Stimulated activated CD8-positive, alpha-beta memory T cell treated with anti-CD3 and anti-CD28 coated beads, Interleukin-12 subunit alpha, Interleukin-12 subunit beta, amount 100 ng/mL, for 24 hours (primary cell): ENCODE measurements at regions not wholly inside any gene's neighbourhood (a gene's known extent, or its start where the extent isn't known, plus 50 kb on each side); places are given as distances from the start of the nearest gene placed in this dataset.

Experiments
- DNase-seq: peaks from one replicate; pipeline ENCODE4 v3.0.0-alpha.2; 2020; ENCODE audit errors: extremely low read depth

DNA sequence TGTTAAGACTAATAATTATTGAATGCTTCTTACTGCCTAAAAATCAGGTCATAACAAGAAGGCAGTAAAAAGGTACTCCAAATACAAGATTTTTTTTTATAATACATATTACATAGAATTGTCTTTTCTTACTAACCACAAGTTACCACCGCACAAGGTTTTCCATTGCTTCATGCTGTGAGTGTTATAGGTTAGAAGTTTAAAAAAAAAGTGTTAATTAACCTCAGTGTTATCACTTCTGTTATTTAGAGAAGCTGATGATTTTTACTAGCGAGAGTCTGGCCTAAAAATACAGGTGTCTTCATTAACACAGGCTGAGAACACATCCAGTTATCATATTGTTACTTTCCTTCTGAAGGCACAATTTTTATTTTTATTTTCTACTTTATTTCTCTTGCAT lies 1281.9 kb upstream of the CELF2 start:
- no peak for DNase-seq

DNA sequence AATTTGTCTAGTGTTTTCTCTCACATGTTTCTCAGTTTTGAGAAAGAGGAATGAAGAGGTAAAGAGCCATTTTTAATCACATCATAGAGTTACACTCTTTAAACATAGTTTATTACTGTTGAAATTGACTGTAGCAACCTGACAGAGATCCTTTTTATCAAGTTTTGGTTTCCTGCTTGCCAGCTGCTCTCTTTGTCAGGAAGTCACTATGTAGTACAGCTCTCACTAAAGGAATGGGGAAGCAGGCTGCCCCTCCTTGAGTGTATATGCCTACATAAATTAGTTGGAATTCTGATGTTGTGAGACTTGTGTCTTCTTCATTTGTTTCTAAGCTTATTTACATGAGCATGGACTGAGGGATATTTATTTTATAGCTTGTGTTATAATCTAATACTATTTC lies 1274.0 kb upstream of the CELF2 start:
- no peak for DNase-seq

DNA sequence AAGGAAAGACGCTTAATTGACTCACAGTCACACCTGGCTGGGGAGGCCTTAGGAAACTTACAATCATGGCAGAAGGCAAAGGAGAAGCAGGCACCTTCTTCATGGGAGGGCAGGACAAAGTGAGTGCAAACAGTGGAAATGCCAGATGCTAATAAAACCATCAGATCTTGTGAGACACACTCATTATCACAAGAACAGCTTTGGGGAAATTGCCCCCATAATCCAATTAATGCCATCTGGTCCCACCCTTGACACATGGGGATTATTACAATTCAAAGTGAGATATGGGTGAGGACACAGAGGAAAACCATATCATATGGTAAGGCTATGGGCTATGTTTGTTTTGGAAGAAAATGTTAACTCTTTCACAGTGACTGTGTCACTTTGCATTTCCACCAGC lies 1272.5 kb upstream of the CELF2 start:
- DNase-seq = no peak

DNA sequence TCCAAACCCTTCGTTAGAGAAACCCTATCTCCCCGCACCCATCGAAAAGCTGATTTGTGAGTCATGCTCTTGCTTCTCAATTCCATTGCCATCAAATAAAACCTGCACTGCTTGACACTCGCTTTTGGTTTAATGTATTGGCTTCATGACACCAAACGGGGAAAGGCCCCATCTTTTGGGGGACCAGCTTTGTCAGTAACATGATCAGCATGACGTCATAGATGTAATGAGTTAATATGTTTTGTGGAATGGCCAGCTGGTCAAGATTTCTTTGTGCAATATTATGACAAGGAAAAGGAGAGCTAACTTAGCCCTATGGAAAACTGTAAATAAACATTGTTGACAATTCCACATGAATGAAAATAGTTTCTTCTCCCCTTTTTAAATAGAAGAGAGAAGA lies 1260.5 kb upstream of the CELF2 start:
- DNase-seq = no peak

DNA sequence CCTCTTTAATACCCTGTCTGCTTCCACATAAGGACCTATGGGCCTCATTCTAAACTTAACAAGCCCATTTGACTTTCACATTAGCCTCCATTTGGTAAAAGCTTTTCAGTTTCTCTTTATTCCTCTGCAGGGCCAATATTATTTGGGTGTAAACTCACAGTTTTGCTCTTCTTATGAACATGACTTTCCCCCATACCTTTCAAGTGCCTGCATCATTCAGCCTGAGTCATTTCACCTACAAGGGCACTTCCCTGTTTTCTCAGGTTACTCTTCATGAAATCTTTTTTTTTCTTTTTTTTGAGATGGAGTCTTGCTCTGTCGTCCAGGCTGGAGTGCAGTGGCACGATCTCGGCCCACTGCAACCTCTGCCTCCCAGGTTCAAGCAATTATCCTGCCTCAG lies 1258.1 kb upstream of the CELF2 start:
- DNase-seq = no peak

DNA sequence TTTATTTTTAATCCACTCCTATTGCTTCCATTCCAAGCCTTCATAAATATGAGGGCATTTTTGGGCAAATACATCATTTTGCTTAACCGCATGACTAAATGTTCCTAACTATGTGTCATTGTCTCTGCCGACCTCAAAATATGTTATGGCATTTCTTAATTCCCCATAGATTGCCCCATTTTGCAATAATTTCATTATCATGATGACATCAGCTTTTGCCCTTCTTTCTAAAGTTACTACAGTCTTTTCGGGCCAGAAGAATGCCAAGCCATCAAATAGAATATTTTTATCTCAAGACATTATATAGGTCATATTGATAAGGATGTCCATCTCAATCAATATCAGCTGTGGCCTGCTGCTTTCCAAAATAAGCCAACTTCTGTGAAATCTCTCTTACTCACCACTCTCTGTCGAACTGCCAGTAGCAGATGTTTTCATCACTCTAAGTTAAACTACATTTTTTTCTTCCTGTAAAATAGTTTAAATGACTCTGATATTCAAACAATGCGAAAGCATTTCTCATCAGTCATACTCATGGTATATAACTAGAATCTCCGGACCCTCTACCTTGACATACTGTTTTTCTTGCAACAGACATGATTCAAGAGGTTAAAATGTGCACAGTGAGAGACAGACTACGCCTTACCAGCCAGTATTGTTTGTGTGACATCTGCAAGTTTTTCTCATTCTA lies 1254.6 kb upstream of the CELF2 start:
- DNase-seq = no peak

DNA sequence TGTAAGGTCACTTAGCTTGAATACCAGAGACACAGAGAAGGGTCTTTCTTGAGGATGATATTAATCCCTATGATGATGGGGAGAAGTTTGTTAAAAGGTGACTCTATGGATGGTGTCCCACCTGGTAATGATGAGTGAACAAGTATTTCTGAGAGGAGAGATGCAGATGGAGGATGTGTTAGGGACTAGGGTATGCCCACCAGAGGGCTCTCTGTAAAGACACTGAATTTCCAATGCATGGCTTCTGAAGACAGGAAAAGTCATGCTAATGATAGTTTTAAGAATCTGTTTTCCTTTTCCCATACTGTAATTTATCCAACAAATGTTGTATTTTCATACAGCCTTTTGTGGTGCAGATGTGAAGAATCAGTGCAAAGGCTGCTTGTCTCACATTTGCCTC lies 1250.9 kb upstream of the CELF2 start:
- no peak for DNase-seq

DNA sequence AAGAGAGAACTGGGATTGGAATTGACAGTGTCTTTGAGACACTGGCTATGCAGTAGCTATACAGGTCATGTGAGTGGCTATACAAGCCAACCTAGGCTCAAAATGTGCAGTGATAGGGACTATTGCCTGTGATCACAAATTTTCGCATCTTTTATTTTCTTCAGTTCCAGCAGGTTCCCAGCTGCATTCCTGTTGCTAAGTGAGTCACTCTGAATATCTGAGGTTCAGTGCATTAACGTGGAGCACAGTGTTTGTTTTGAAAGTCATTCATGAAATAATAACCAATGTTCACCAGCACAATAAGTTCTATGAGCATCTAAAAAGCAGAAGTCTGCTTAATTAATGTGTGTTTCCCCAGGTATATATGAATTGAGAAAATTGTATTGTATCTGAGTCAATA lies 1236.0 kb upstream of the CELF2 start:
- DNase-seq = no peak

DNA sequence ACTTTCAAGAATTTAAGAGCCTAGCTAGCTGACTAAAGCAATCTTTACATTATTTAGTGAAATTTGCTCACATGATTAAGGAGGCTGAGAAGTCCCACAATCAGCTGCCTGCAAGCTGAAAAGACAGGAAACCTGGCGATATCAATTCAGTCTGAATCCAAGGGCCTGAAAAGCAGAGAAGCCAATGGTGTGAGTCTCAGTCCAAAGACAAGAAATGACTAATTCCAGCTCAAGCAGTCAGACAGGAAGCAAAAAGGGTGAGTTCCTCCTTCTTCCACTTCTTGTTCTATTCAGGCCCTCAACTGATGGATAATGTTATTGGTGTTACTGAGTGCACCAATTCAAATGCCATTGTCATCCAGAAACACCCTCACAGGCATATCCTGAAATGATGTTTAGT lies 1231.6 kb upstream of the CELF2 start:
- DNase-seq = no peak

DNA sequence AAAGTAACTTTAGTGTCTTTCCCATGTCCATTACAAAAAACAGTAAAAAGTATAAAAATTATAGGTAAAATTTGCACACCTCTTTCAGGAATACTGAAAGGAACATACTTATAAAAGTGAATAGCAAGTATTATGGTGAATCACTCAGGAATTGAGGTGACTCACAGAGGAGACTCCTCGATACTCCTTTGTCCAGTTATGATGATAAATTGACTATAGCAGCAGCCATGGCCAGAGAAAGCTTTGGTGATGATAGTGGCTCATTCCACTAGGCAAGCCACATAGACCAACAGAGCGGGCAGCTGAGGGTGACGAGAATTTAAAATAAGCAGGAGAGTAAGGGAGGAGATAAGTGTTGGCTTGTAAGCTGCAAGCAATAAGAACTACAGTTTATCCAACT lies 1231.1 kb upstream of the CELF2 start:
- no peak for DNase-seq

DNA sequence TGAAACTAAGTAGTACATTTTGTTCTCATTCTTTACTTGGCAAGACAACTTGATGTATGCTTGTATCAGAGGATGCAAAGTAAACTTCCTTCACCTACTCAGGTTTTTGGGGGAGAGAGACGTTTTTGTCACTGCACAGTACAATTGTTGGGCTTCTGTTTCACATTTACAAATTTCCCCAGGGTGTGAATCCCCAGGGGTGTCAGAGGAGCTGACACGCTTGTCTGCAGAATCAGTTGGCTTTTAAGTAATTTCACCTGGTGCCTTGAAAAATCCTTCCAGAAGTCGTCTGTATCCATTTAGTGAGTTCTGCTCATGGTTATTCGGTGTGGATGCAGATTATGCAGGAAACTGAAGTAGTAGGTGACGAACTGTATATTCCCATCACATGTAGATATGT lies 1227.7 kb upstream of the CELF2 start:
- DNase-seq = no peak

DNA sequence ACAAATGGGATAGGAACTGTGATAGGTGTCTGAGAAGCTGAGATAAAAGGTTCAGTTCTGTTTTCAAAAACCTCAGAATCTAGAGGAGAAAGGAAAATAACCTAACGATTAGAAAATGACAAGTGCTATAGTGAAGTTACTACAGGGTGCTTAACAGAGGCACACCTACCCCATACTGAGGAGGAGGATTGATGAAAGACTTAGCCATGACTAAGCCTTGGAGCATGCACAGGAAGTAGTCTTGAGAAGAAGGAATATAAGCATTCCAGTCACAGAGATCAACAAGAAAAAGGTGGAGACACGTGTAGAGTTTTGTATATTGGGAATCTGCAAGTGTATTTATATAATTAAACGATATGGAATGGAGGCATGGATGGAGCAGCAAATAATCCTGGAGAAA lies 1225.5 kb upstream of the CELF2 start:
- DNase-seq = no peak

DNA sequence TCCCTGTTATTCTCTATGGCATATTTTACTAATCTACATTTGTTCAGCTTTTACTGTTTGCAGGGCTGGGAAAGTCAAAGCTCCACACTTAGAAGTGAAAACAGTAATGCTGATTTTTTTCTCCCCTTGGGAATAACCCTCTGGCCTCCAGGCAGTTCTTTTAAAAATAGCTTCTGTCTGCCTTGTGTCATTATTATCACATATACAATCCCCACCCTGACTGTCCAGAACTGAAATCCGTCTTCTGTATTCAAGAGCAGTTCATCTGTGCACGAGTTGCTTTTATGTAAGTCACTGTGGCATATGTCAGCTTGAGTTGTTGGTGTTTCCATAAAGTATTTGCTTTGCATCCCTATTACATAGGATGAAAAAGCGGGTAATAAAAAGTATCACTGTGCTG lies 1221.1 kb upstream of the CELF2 start:
- DNase-seq = no peak

DNA sequence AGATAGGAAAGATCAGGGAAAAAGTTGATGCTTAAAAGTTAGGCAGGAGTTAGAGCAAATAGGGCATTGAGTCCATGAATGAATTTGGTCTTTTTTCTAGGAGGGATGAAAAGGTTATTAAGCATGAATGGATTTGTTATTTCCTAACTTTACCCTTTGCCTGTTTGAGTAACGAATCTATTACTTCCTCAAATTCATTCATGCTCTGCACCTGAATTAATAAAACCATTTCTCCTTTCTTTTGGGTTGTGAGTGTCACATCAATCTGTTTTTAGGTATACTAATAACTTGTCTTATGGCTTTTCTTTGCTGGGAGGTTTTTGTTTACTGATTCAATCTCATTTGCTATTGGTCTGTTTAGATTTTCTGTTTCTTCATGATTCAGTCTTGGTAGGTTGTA lies 1217.7 kb upstream of the CELF2 start:
- no peak for DNase-seq

DNA sequence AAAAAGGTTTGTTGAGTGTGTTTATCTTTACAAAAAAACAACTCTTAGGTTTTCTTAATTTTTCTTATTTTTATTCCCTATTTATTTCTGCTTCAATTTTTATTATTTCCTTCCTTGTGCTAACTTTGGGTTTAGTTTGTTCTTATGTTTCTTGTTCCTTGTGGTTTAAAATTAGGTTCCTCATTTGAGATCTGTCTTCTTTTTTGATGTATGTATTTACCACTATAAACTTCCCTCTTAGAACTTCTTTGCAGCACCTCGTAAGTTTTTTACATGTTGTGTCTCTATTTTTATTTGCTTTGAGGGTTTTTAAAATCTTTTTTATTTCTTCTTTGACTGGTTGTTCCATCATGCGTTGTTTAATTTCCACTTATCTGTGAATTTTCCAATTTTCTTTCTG lies 1217.1 kb upstream of the CELF2 start:
- no peak for DNase-seq

DNA sequence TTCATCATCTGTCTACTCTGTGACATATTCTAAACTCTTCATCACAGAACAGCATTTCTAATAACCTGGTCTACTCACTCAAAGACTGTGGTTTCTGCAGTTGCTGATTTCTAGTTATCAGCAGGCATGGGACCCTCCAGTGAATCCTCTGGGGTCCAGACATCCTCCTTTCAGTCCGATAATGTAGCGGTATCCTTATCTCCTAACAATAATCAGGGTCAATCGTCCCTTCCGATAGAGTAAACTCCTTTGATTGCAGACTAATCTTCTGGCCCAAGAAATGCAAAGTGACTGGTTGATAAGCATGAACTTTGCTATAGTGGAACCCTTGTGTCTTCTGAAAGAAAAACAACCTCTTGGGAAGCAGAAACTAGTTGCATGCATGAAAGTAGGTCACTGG lies 1209.8 kb upstream of the CELF2 start:
- no peak for DNase-seq

DNA sequence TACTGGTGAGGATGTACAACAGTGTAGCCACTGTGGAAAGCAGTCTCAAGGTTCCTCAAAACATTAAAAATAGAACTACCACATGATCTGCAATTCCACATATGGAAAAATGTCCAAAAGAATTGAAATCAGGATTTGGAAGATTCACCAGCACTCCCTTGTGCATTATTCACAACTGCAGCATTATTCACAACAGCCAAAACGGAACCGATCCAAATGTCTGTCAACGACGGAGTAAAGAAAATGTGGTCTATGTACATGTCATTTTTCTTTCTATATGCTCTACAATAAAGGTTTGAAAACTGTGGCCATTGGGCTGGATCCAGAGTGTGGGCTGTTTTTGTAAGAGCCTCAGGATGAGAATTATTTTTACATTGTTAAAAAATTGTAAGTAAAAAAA lies 1206.1 kb upstream of the CELF2 start:
- no peak for DNase-seq

DNA sequence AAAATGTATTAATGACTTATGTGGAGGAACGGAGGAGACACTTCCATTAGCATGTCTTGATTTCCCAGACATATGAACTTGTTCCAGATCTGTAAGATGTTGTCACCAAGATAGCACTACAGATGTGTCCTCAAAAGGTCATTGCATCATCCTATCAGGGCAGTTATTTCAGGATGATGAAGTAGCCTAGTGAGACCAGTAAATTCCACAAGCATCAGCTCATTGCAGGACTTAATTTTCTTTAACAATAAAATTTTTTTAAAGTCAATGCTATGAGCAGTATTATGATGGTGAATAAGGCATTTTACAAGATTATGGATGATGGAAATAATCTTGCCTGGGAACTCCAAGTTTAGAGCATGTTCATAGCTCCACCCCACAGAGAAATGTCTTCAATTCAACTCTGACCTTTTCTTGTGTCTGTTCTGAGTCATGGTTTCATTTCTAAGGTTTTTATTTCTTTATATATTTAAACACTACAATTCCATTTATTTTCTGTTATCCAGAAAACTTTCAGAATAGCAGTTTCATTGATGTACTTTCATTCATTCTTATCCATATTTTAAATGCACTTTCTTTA lies 1203.3 kb upstream of the CELF2 start:
- DNase-seq = no peak

DNA sequence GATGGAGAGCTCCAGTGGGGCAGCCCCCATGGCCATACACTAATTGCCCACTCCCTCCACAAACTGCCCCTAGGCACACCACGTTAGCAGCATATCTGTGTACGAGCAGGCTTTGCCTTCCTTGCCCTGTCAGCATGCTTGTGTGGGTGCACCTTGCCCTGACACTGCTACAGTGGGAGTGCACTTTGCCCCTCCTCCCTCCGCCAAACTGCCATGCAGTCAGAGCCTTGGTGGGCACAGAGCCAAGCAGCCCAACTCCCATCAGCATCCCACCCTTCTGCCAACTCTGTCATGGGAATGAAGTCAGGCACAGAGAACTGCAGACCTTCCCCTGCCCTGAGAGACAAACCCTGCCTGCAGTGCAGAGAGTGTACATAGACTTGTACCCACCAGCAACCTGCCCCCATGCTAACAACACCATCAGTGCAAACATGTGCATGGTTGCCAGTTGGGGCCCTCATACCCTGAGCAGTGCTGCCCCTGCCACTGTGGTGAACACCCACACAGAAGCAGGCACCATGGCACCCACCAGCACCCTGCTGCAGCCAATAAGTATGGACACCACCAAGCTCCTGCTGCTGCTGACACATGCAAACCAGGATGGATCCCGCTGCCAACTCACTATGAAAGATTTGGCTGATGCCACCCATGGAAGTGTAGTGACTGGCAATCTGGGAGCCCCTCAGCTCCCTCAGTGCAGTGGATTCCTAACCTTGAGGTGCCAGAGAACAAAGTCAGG lies 1197.7 kb upstream of the CELF2 start:
- no peak for DNase-seq

DNA sequence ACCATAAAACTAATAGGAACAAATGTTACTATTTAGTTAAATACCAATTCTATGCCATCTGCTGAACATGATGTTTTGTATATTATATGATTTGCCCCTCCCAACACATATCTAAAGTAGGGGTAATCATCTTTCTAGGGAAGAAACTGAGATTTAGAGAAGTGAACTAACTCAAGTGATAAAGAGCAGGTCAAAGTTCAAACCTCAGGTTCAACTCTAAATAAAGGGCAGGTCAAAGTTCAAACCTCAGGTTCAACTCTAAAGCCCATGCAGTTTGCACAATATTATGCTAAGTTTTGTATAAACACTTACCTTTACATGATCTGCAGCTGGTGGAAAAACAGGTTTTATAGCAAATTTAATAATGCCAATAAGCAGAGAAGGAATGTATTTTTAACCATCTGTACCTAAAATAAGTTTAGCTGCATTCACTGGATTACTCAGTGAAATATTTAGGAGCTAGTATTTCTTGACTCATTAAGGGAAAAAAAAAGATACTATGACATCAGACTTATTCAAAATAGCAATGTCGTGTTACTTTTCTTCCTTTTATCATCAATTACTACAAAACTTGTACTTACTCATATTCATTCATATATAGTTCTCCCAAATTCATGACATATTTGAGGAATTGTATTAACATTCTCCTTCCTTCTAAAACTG lies 1194.3 kb upstream of the CELF2 start:
- DNase-seq = no peak

DNA sequence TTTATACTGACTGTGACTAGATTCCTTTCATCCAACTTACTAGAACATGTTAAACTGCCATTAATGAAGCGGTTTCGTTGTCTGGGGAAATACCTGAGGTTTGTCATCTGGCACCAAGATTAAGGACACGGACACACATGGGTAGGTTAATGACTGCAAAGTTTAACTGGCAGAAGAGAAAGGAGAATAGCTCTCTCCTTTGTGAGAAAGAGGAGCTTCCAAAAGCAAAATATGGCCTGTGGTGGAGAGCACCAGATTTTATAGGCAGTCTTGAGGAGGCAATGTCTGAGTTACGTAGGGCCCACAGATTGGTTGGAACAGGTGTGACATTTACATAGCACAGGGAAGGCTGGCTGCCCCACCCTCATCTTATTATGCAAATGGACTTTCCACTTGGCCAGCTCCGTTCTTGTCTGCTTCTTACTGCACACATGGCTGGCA lies 1193.0 kb upstream of the CELF2 start:
- no peak for DNase-seq

DNA sequence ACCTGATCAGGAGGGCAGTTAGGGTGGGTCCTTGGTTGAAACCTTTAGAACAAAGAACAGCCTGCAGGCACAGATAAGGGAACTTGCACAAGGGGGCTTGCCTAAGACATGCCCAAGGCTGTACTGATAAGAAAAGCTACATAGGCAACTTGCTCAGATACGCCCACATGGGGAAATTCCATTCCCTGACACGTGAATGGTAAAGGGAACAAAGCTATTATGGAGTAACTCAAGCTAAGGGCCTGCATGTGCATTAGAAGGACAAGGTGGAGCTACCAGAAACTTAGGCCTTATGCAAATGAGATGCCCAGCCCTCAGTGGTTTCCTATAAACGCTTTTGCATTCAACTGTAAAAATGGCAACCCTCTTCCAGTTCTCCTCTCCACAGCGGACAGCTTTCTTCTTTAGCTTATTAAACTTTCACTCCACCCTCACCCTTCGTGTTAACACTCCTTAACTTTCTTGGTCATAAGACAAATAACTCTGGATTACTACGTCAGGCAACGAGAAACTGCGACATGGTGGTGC lies 1192.1 kb upstream of the CELF2 start:
- DNase-seq = no peak

DNA sequence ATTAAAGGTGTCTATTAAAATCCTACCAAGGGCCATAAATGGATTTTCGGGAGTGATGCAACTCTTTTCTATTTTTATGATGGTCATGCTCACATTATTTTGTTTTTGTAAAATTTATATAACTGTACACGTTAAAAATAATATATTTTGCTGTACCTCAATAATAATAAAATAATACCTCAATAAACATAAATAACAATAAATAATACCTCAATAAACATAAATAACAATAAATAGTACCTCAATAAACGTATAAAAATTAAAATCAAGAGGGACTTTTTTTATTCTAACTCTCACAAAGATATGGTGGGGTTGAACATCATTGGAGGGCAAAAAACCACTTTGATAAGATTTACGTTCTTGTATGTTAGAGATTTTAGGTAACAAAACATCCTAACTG lies 1189.6 kb upstream of the CELF2 start:
- no peak for DNase-seq
